DOHH2 (cell line): ENCODE measurements at regions not wholly inside any gene's neighbourhood (a gene's known extent, or its start where the extent isn't known, plus 50 kb on each side); places are given as distances from the start of the nearest gene placed in this dataset.

Experiments
- CTCF ChIP-seq: fragments of 200-600 bp; sonication (generic); IDR thresholded peaks from one replicate; pipeline ENCODE4 v1.5.1; 2014; ENCODE audit warnings: antibody characterized with exemption, mild to moderate bottlenecking, low read depth, low read length; ENCODE audit not compliant: poor library complexity, severe bottlenecking
- EZH2phosphoT487 ChIP-seq: fragments of 200-600 bp; sonication (generic); IDR thresholded peaks from 2 replicates; pipeline ENCODE4 v1.6.1; 2017; ENCODE audit warnings: borderline replicate concordance, mild to moderate bottlenecking, antibody characterized with exemption, low read length, moderate library complexity, mixed read lengths

- TF ChIP-seq CTCF (no peak), EZH2phosphoT487 (no peak)
Measured at GRCh38 chr20:22966787-22967464, 68.2 kb upstream of the SSTR4 start.
